ENCODE measurements at regions not wholly inside any gene's neighbourhood (a gene's known extent, or its start where the extent isn't known, plus 50 kb on each side); places are given as distances from the start of the nearest gene placed in this dataset.

DNA sequence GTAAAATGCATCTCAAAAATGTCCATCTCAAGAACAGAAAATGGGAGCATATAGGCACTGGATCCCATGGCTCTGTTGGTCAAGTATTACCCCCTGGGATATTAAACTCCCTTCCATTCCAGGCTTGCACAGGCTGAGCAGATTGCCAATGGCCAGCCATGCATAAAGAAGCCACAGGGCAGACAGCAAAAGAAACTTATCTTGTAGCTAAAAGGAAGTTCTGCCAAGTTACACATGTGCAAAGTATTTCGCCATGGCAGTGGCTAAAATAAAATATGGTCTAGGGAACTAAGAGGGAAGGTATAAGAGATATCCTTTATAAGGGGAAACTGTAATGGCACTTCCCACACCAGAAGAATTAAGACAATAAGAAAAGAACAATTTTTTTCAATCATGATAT lies 415.6 kb upstream of the BTBD3 start:
- no peaks in the 10 kb centered on the region for H3K79me2 ChIP-seq (ENCODE audit: insufficient read depth, low read depth, low read length)
- no peak for DNase-seq (ENCODE audit: low spot score)
- POLR2A ChIA-PET: no interaction called here
- H3K27ac ChIP-seq (ENCODE audit: low read depth, low read length, poor library complexity, severe bottlenecking): no peak overlapping the region
- no TSS peak for BruUV-seq (replicated peaks)
- H3K9me3 ChIP-seq (ENCODE audit: low read length): no peaks in the 10 kb centered on the region
- no peaks in the 10 kb centered on the region for H3K4me1 ChIP-seq (ENCODE audit: insufficient read depth, low read length, poor library complexity, severe bottlenecking)
- H2AFZ ChIP-seq (ENCODE audit: low read length): no peak overlapping the region
- intact Hi-C loops (cut with micrococcal nuclease; ENCODE audit: unreplicated experiment): no loop called here
- H4K20me1 ChIP-seq (ENCODE audit: insufficient read depth, low read length): no peaks in the 10 kb centered on the region
- H3K36me3 ChIP-seq (ENCODE audit: insufficient read depth, low read length): no peaks in the 10 kb centered on the region
- no peak overlapping the region for H3K4me3 ChIP-seq (ENCODE audit: low read depth, low read length, poor library complexity, severe bottlenecking)
- no peak overlapping the region for H3K4me2 ChIP-seq (ENCODE audit: low read length)
- CTCF ChIA-PET (ENCODE audit: unreplicated experiment): no interaction called here
- no peak for TF ChIP-seq EZH2phosphoT487 (IDR thresholded peaks at IDR 0.05; ENCODE audit: borderline replicate concordance, low read depth, low read length)
- TF ChIP-seq, protein P1, sequence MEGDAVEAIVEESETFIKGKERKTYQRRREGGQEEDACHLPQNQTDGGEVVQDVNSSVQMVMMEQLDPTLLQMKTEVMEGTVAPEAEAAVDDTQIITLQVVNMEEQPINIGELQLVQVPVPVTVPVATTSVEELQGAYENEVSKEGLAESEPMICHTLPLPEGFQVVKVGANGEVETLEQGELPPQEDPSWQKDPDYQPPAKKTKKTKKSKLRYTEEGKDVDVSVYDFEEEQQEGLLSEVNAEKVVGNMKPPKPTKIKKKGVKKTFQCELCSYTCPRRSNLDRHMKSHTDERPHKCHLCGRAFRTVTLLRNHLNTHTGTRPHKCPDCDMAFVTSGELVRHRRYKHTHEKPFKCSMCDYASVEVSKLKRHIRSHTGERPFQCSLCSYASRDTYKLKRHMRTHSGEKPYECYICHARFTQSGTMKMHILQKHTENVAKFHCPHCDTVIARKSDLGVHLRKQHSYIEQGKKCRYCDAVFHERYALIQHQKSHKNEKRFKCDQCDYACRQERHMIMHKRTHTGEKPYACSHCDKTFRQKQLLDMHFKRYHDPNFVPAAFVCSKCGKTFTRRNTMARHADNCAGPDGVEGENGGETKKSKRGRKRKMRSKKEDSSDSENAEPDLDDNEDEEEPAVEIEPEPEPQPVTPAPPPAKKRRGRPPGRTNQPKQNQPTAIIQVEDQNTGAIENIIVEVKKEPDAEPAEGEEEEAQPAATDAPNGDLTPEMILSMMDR (conservative IDR thresholded peaks at IDR 0.05; ENCODE audit: low read length): no peak
- H3K9me2 ChIP-seq (ENCODE audit: insufficient read depth, low read length): no peaks in the 10 kb centered on the region

DNA sequence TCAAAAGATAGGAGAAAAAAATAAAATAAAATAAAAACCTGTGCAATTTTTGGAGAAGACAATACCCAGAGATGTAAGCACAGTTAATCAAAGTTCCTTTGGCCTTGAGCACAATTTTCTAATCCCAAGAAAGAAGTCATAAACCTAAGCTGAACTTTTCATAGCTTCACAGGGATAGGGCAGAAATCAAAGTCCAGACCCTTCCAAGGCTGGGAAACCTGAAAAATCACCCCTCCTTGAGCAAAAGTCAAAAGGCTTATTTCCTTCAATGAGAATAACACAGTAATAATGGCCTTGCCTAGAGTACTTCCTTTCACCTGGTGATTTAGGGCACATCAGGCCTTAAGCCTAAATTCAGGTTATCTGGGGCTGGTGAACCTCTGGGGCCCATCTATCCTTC lies 415.0 kb upstream of the BTBD3 start:
- Histone ChIP-seq H3K4me2 (ENCODE audit: low read length) (no peak overlapping the region), H2AFZ (ENCODE audit: low read length) (no peak overlapping the region), H3K9me2 (ENCODE audit: insufficient read depth, low read length) (no peaks in the 10 kb centered on the region), H3K4me3 (ENCODE audit: low read depth, low read length, poor library complexity, severe bottlenecking) (no peak overlapping the region), H3K79me2 (ENCODE audit: insufficient read depth, low read depth, low read length) (no peaks in the 10 kb centered on the region), H3K4me1 (ENCODE audit: insufficient read depth, low read length, poor library complexity, severe bottlenecking) (no peaks in the 10 kb centered on the region), H3K27ac (ENCODE audit: low read depth, low read length, poor library complexity, severe bottlenecking) (no peak overlapping the region), H3K36me3 (ENCODE audit: insufficient read depth, low read length) (no peaks in the 10 kb centered on the region), H3K9me3 (ENCODE audit: low read length) (no peaks in the 10 kb centered on the region), H4K20me1 (ENCODE audit: insufficient read depth, low read length) (no peaks in the 10 kb centered on the region)
- intact Hi-C loops (cut with micrococcal nuclease; ENCODE audit: unreplicated experiment): no loop called here
- ChIA-PET POLR2A (no interaction called here), CTCF (ENCODE audit: unreplicated experiment) (no interaction called here)
- no TSS peak for BruUV-seq (replicated peaks)
- no peak for DNase-seq (ENCODE audit: low spot score)
- no peak for TF ChIP-seq EZH2phosphoT487 (IDR thresholded peaks at IDR 0.05; ENCODE audit: borderline replicate concordance, low read depth, low read length)
- TF ChIP-seq, protein P1 (conservative IDR thresholded peaks at IDR 0.05; ENCODE audit: low read length): no peak

DNA sequence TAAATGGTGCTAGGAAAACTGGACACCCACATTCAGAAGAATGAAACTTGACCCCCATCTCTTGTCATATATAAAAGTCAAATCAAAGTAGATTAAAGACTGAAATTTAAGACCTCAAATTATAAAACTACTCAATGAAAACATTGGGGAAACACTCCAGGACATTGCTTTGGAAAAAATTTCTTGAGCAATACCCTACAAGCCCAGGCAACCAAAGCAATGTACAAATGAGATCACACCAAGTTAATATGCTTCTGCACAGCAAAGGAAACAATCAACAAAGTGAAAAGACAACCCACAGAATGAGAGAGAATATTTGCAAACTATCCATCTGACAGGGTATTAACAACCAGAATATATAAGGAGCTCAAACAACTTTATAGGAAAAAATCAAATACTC lies 407.9 kb upstream of the BTBD3 start:
- H3K4me2 ChIP-seq (ENCODE audit: low read length): no peak overlapping the region
- no peaks in the 10 kb centered on the region for H3K36me3 ChIP-seq (ENCODE audit: insufficient read depth, low read length)
- TF ChIP-seq, protein P1 (conservative IDR thresholded peaks at IDR 0.05; ENCODE audit: low read length): no peak
- no peak for TF ChIP-seq EZH2phosphoT487 (IDR thresholded peaks at IDR 0.05; ENCODE audit: borderline replicate concordance, low read depth, low read length)
- no peak overlapping the region for H2AFZ ChIP-seq (ENCODE audit: low read length)
- H3K4me3 ChIP-seq (ENCODE audit: low read depth, low read length, poor library complexity, severe bottlenecking): no peak overlapping the region
- H3K27ac ChIP-seq (ENCODE audit: low read depth, low read length, poor library complexity, severe bottlenecking): no peak overlapping the region
- DNase-seq (ENCODE audit: low spot score): no peak
- H3K79me2 ChIP-seq (ENCODE audit: insufficient read depth, low read depth, low read length): no peaks in the 10 kb centered on the region
- no TSS peak for BruUV-seq (replicated peaks)
- no peaks in the 10 kb centered on the region for H4K20me1 ChIP-seq (ENCODE audit: insufficient read depth, low read length)
- H3K4me1 ChIP-seq (ENCODE audit: insufficient read depth, low read length, poor library complexity, severe bottlenecking): no peaks in the 10 kb centered on the region
- H3K9me2 ChIP-seq (ENCODE audit: insufficient read depth, low read length): no peaks in the 10 kb centered on the region
- POLR2A ChIA-PET: no interaction called here
- no peaks in the 10 kb centered on the region for H3K9me3 ChIP-seq (ENCODE audit: low read length)
- CTCF ChIA-PET (ENCODE audit: unreplicated experiment): no interaction called here
- intact Hi-C loops (cut with micrococcal nuclease; ENCODE audit: unreplicated experiment): no loop called here
